GM18502 (cell line): ENCODE measurements at regions not wholly inside any gene's neighbourhood (a gene's known extent, or its start where the extent isn't known, plus 50 kb on each side); places are given as distances from the start of the nearest gene placed in this dataset.
"Not testable (repeated sequence)": the region's sequence is repeated elsewhere in the genome, so short reads cannot be mapped to it uniquely, and the experiment has no call there.

Source experiments
- ATAC-seq: cut with Tn5 transposase; IDR thresholded peaks from one replicate; pipeline ENCODE4 v1.9.1; 2021; ENCODE audit warnings: mild to moderate bottlenecking; ENCODE audit not compliant: unreplicated experiment, poor library complexity

GRCh38 chr6:57708061-57708460, 390.6 kb downstream of the PRIM2 start:
- ATAC-seq: not testable (repeated sequence)

- ATAC-seq: peak; percentile 45
Observed at GRCh38 chr6:57722546-57722945, 405.1 kb downstream of the PRIM2 start.

GRCh38 chr6:57723815-57724401, 406.5 kb downstream of the PRIM2 start:
- ATAC-seq: not testable (repeated sequence)

- ATAC-seq: not testable (repeated sequence)
Observed at GRCh38 chr6:57729407-57729806, 412.0 kb downstream of the PRIM2 start.

GRCh38 chr6:57730726-57731125, 413.3 kb downstream of the PRIM2 start:
- ATAC-seq: not testable (repeated sequence)

- ATAC-seq: not testable (repeated sequence)
Observed at GRCh38 chr6:57747716-57748115, 430.3 kb downstream of the PRIM2 start.

GRCh38 chr6:57759850-57760249, 442.4 kb downstream of the PRIM2 start:
- not testable (repeated sequence) for ATAC-seq

GRCh38 chr6:57792720-57793397, 475.4 kb downstream of the PRIM2 start:
- peak; percentile 59 for ATAC-seq

GRCh38 chr6:57793398-57793762, 475.9 kb downstream of the PRIM2 start:
- ATAC-seq: peak; percentile 50

- ATAC-seq: not testable (repeated sequence)
Observed at GRCh38 chr6:57799703-57800479, 482.5 kb downstream of the PRIM2 start.

GRCh38 chr6:57808581-57808980, 491.2 kb downstream of the PRIM2 start:
- not testable (repeated sequence) for ATAC-seq

- ATAC-seq: not testable (repeated sequence)
Observed at GRCh38 chr6:57809454-57809853, 492.0 kb downstream of the PRIM2 start.

- ATAC-seq: not testable (repeated sequence)
Observed at GRCh38 chr6:57813271-57814075, 496.0 kb downstream of the PRIM2 start.

GRCh38 chr6:57815826-57816225, 498.4 kb downstream of the PRIM2 start:
- not testable (repeated sequence) for ATAC-seq

GRCh38 chr6:57821325-57821724, 503.9 kb downstream of the PRIM2 start:
- not testable (repeated sequence) for ATAC-seq

GRCh38 chr6:57822448-57822847, 505.0 kb downstream of the PRIM2 start:
- ATAC-seq: not testable (repeated sequence)

GRCh38 chr6:57822896-57823358, 505.5 kb downstream of the PRIM2 start:
- ATAC-seq: no peak

- ATAC-seq: not testable (repeated sequence)
Observed at GRCh38 chr6:57837622-57838209, 520.3 kb downstream of the PRIM2 start.

- ATAC-seq: not testable (repeated sequence)
Observed at GRCh38 chr6:57841551-57841950, 524.1 kb downstream of the PRIM2 start.
